Vagina (tissue), 2 donors: ENCODE measurements at regions not wholly inside any gene's neighbourhood (a gene's known extent, or its start where the extent isn't known, plus 50 kb on each side); places are given as distances from the start of the nearest gene placed in this dataset.

ENCODE experiments used
- POLR2A ChIP-seq, 2 donors: fragments of 450-650 bp; IDR thresholded peaks; one replicate each; pipeline ENCODE4 v1.6.1; 2017; ENCODE audit warnings: antibody characterized with exemption in 2 of 2, mild to moderate bottlenecking in 2 of 2, moderate library complexity in 2 of 2
- TF ChIP-seq, protein P1 (sequence below), 3 experiments: fragments of 450-650 bp in 2 of 3; fragments of 200-600 bp in 1 of 3; sonication (generic) in 1 of 3; IDR thresholded peaks; one replicate each; pipeline ENCODE4 v1.5.1; 2017 to 2019; ENCODE audit warnings: antibody characterized with exemption in 3 of 3, mild to moderate bottlenecking in 2 of 3, moderate library complexity in 2 of 3

- TF ChIP-seq, protein P1, sequence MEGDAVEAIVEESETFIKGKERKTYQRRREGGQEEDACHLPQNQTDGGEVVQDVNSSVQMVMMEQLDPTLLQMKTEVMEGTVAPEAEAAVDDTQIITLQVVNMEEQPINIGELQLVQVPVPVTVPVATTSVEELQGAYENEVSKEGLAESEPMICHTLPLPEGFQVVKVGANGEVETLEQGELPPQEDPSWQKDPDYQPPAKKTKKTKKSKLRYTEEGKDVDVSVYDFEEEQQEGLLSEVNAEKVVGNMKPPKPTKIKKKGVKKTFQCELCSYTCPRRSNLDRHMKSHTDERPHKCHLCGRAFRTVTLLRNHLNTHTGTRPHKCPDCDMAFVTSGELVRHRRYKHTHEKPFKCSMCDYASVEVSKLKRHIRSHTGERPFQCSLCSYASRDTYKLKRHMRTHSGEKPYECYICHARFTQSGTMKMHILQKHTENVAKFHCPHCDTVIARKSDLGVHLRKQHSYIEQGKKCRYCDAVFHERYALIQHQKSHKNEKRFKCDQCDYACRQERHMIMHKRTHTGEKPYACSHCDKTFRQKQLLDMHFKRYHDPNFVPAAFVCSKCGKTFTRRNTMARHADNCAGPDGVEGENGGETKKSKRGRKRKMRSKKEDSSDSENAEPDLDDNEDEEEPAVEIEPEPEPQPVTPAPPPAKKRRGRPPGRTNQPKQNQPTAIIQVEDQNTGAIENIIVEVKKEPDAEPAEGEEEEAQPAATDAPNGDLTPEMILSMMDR (IDR thresholded peaks at IDR 0.05): no peak
- TF ChIP-seq POLR2A (IDR thresholded peaks at IDR 0.05): no peak
Measured at GRCh38 chrX:22481436-22481835, 208.7 kb downstream of the CBLL2 start.
